CMK (cell line): ENCODE measurements at regions not wholly inside any gene's neighbourhood (a gene's known extent, or its start where the extent isn't known, plus 50 kb on each side); places are given as distances from the start of the nearest gene placed in this dataset.

Experiments
- DNase-seq: peaks from one replicate; pipeline ENCODE4 v3.0.0-alpha.2; 2010; ENCODE audit warnings: low read depth

- no peak for DNase-seq
Observed at GRCh38 chr15:39347453-39347852, 233.4 kb upstream of the THBS1 start.

GRCh38 chr15:39350785-39351184 is 230.1 kb upstream of the THBS1 start:
- DNase-seq = no peak

- DNase-seq = no peak
Observed at GRCh38 chr15:39354189-39354588, 226.7 kb upstream of the THBS1 start.

GRCh38 chr15:39357480-39358268 is 223.2 kb upstream of the THBS1 start:
- no peak for DNase-seq

GRCh38 chr15:39358441-39359041 is 222.3 kb upstream of the THBS1 start:
- peak; percentile 27 for DNase-seq

- DNase-seq = no peak
Observed at GRCh38 chr15:39359771-39360170, 221.1 kb upstream of the THBS1 start.

- DNase-seq = no peak
Observed at GRCh38 chr15:39360452-39360851, 220.4 kb upstream of the THBS1 start.

- DNase-seq = no peak
Observed at GRCh38 chr15:39361497-39361896, 219.4 kb upstream of the THBS1 start.

GRCh38 chr15:39362821-39363561 is 217.9 kb upstream of the THBS1 start:
- DNase-seq = no peak

- no peak for DNase-seq
Observed at GRCh38 chr15:39363761-39364586, 216.9 kb upstream of the THBS1 start.

GRCh38 chr15:39364721-39365120 is 216.2 kb upstream of the THBS1 start:
- DNase-seq = no peak

- no peak for DNase-seq
Observed at GRCh38 chr15:39365161-39365560, 215.7 kb upstream of the THBS1 start.

GRCh38 chr15:39365873-39366272 is 215.0 kb upstream of the THBS1 start:
- no peak for DNase-seq

GRCh38 chr15:39367596-39367995 is 213.3 kb upstream of the THBS1 start:
- no peak for DNase-seq

- no peak for DNase-seq
Observed at GRCh38 chr15:39369768-39370167, 211.1 kb upstream of the THBS1 start.

GRCh38 chr15:39376371-39376909 is 204.4 kb upstream of the THBS1 start:
- no peak for DNase-seq

- DNase-seq = no peak
Observed at GRCh38 chr15:39381517-39381916, 199.4 kb upstream of the THBS1 start.

- no peak for DNase-seq
Observed at GRCh38 chr15:39388118-39388517, 192.8 kb upstream of the THBS1 start.

- DNase-seq = no peak
Observed at GRCh38 chr15:39391230-39391629, 189.6 kb upstream of the THBS1 start.

GRCh38 chr15:39392469-39393047 is 188.3 kb upstream of the THBS1 start:
- DNase-seq = no peak

- no peak for DNase-seq
Observed at GRCh38 chr15:39393575-39394335, 187.1 kb upstream of the THBS1 start.
